ENCODE measurements at regions not wholly inside any gene's neighbourhood (a gene's known extent, or its start where the extent isn't known, plus 50 kb on each side); places are given as distances from the start of the nearest gene placed in this dataset.
"Not testable (repeated sequence)": the region's sequence is repeated elsewhere in the genome, so short reads cannot be mapped to it uniquely, and the experiment has no call there.

DNA sequence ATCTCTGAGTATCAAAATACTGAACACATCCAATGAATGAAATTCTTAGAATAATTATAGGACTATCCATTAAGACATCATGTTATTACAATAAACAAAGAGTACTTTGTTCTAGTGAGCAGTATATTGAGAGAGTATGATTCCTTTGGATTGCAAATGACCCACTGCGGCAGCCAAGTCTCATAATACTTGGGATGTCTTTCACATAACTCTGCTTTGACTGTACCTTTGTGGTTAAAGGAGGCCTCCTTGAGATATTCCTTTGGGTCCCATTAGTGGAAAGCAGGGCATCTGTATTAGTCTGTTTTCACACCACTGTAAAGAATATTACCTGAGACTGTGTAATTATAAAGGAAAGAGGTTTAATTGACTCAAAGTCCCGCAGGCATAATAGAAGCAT, 593.8 kb downstream of the TRHDE start:
- no peak for DNase-seq

GRCh38 chr12:72869024-72869423, 596.9 kb downstream of the TRHDE start:
- no peak for DNase-seq

- DNase-seq, result no peak
Measured at GRCh38 chr12:72872238-72872887, 600.2 kb downstream of the TRHDE start.

DNA sequence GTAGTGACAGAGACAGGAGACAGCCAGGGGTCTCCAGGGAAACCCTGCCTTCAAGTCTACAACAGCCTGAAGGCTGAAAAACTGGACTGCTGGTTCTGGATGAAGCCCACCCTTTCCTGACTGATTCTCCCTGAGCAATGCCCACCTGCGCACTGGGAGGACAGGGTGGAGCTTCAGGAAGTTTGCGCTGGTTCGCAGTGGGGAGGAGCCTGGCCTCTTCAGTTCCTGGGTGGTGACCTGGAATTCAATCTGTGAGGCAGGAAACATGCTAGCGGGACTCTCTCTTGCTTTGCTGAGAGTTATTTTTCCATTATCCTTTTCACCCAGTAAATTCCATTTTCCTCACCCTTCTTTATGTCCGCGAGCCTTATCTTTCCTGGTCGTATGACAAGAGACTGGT, 600.8 kb downstream of the TRHDE start:
- no peak for DNase-seq

- no peak for DNase-seq
Measured at GRCh38 chr12:72876092-72876491, 603.9 kb downstream of the TRHDE start.

DNA sequence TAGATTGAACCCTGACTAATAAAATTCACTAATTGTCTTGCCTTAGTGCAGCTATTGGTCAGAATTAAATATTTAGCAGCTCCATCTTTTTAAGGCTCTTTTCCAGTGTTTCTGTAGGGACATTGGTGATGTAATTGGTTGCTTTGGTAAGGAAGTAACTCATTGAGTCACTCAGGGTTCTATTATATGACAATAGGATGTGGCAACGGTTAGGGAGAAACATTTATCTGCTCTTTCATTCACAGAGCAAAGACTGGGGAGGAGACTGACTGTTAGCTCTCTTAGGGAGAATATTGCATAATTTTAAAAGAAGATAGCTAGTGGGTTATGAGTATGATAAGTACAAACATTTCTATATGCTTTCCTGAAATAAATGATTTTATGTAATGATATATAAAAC, 616.5 kb downstream of the TRHDE start:
- DNase-seq, result no peak

- DNase-seq, result no peak
Measured at GRCh38 chr12:72889791-72890190, 617.6 kb downstream of the TRHDE start.

- no peak for DNase-seq
Measured at GRCh38 chr12:72901685-72902084, 629.5 kb downstream of the TRHDE start.

DNA sequence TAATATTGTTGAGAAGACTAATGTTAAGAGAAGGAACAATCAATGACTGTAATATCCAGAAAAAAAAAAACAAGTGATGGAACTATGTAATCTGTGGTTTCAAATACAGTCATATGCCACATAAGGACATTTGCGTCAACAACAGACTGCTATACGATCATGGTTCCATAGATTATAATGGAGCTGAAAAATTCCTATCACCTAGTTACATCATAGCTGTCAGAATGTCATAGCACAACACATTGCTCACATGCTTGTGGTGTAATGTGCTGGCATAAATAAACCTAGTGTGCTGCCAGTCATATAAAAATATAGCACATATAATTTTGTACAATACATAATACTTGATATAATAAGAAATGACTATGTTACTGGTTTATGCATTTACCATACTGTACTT, 653.5 kb downstream of the TRHDE start:
- no peak for DNase-seq

- DNase-seq, result not testable (repeated sequence)
Measured at GRCh38 chr12:72931838-72932237, 659.7 kb downstream of the TRHDE start.

DNA sequence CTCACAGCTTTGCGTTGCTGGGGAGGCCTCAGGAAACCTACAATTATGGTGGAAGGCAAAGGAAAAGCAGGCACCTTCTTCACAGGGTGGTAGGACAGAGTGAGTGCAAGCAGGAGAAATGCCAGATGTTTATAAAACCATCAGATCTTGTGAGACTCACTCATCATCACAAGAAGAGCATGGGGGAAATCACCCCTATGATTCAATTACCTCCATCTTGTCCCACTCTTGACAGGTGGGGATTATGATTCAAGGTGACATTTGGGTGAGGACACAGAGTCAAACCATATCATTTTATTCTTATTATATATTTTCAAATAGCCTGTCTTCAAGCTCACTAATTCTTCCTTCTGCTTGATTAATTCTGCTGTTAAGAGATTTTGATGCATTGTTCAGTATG, 665.3 kb downstream of the TRHDE start:
- DNase-seq, result no peak

GRCh38 chr12:72957454-72957853, 685.3 kb downstream of the TRHDE start:
- no peak for DNase-seq

- no peak for DNase-seq
Measured at GRCh38 chr12:72966684-72967083, 694.5 kb downstream of the TRHDE start.

GRCh38 chr12:72974954-72975555, 702.9 kb downstream of the TRHDE start:
- DNase-seq, result no peak

DNA sequence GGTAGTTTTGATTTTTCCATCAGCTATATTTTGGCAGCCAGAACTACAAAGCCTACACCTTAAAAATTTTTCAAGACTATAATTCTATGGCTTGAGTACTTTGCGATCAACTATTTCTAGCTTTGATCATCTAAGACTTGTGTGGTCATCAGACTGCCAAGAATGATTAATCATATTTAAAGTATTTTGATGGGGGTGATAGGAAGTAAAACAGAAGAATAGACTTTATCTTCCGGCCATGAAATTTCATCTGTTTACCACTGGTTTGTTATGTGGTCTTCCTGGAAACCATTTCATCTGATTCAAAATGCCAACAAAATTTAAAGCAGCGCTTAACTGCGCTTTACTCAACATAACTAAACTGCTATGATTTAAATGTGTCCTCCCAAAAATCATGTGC, 706.8 kb downstream of the TRHDE start:
- DNase-seq, result no peak

GRCh38 chr12:72982356-72982755, 710.2 kb downstream of the TRHDE start:
- DNase-seq, result no peak

DNA sequence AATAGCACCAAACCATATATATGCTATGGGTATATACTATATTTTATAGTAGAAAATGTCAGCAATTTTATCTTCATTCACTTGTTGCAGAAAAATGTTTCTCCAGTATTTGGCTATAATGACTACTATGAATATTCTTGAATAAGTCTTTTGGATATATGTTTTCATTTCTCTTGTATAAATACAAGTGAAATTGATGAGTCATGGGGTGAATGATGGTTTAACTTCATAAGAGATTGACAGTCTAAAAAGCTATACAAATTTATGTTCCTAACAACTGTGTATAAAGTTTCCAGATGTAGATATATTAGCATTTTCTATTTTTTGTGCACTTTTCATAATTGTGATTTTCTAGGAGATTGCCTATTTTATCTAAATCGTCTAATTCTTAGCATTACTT, 714.8 kb downstream of the TRHDE start:
- no peak for DNase-seq

GRCh38 chr12:72989458-72989947, 717.3 kb downstream of the TRHDE start:
- no peak for DNase-seq

GRCh38 chr12:72995029-72995428, 722.9 kb downstream of the TRHDE start:
- not testable (repeated sequence) for DNase-seq

DNA sequence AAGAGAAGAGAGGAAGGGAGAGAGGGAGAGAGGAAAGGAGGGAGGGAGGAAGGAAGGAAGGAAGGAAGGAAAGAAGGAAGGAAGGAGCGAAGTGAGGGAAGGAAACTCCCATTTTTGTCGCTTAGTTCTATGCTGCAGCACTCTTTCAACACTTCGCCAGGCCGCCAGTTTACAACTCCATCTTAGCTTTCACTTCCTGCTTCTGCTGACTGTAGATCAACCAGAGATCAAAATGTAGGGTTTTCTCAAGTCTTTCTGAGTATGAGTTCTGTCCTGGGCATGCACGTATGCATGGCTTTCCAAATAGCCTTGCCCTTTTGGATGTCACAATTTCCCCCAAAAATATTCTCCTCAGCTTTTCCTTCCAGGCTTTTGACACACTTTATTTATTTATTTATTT, 723.4 kb downstream of the TRHDE start:
- DNase-seq, result no peak

GRCh38 chr12:73001806-73002205, 729.6 kb downstream of the TRHDE start:
- not testable (repeated sequence) for DNase-seq

DNA sequence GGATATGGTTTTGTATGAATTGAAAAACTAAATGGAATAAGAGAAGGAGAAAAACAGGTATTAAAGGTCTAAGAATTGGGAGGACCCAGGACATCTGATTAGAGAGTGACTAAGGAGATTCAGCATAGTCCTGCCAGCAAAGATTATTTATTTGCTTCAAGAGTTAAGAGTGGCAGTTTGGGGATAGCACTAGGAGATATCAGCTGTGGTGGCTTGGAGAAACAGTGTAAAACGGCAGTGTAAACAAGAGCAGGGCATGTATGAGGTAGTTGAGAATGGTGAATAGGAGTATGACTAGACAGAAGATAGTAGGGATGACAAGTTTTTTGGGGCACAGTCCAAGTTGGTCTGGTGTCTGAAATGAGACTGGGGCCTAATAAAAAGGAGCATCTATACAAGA, 730.3 kb downstream of the TRHDE start:
- not testable (repeated sequence) for DNase-seq

- DNase-seq, result not testable (repeated sequence)
Measured at GRCh38 chr12:73009138-73009834, 737.1 kb downstream of the TRHDE start.

DNA sequence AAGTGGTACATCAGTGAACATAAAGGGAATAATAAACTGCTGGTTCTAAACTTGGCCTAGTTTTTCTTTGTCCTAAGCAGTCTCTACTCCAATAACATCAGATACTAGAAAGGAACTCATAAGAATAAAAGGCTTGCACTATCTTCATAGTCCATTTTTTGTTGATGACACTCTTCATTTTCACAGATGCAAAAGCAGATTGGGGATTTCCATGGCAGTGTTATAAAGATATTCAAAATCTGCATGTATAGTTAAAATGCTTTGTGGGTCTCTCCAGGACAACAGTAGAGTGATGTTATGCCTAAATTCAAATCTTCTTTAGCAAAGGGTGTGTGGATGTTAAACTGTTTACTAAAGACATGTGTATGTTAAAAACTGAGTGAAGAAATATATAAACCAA, 745.8 kb downstream of the TRHDE start:
- no peak for DNase-seq

Measured in NCI-H1092 treated with DMSO at 0.1 percent for 48 hours (cell line).